ENCODE measurements at regions not wholly inside any gene's neighbourhood (a gene's known extent, or its start where the extent isn't known, plus 50 kb on each side); places are given as distances from the start of the nearest gene placed in this dataset.

GRCh38 chr6:113276601-113277000 is 580.5 kb upstream of the MARCKS start:
- no peaks in the 10 kb centered on the region for H3K36me3 Mint-ChIP-seq
- peaks cover 8% of the 10 kb centered on the region for H3K4me1 Mint-ChIP-seq (ENCODE audit: unreplicated experiment)
- no peak overlapping the region for H3K27ac Mint-ChIP-seq
- peaks cover 14% of the 10 kb centered on the region for H3K9me3 Mint-ChIP-seq
- no peak for DNase-seq (ENCODE audit: extremely low spot score, unreplicated experiment)
- no peak overlapping the region for H3K4me3 Mint-ChIP-seq
- TF ChIP-seq, protein P1, sequence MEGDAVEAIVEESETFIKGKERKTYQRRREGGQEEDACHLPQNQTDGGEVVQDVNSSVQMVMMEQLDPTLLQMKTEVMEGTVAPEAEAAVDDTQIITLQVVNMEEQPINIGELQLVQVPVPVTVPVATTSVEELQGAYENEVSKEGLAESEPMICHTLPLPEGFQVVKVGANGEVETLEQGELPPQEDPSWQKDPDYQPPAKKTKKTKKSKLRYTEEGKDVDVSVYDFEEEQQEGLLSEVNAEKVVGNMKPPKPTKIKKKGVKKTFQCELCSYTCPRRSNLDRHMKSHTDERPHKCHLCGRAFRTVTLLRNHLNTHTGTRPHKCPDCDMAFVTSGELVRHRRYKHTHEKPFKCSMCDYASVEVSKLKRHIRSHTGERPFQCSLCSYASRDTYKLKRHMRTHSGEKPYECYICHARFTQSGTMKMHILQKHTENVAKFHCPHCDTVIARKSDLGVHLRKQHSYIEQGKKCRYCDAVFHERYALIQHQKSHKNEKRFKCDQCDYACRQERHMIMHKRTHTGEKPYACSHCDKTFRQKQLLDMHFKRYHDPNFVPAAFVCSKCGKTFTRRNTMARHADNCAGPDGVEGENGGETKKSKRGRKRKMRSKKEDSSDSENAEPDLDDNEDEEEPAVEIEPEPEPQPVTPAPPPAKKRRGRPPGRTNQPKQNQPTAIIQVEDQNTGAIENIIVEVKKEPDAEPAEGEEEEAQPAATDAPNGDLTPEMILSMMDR (conservative IDR thresholded peaks at IDR 0.05): no peak
- no peaks in the 10 kb centered on the region for H3K27me3 Mint-ChIP-seq

DNA sequence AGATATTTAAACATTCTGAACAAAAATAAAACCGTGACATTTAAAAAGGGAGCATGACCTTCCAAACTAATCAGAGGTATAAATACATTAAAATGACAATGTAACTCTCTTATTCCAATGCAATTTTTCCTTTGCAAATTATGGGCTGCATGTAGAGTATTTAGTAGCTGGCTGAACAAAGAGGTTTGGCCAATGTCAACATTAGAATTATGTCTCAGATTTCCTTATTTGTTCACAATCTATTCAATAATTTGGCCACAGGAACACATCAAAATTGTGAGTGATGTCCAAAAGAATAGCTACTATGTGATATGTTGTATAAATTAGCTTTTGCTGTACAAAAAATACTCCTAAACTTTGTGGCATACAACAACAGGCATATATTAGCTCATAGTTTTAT is 580.0 kb upstream of the MARCKS start:
- Mint-ChIP-seq H3K4me3 (no peak overlapping the region), H3K4me1 (ENCODE audit: unreplicated experiment) (peaks cover 8% of the 10 kb centered on the region)

GRCh38 chr6:113281014-113281413 is 576.1 kb upstream of the MARCKS start:
- Mint-ChIP-seq H3K4me1 (ENCODE audit: unreplicated experiment) (peaks cover 8% of the 10 kb centered on the region), H3K36me3 (no peaks in the 10 kb centered on the region), H3K27ac (no peak overlapping the region), H3K4me3 (no peak overlapping the region), H3K9me3 (peaks cover 11% of the 10 kb centered on the region), H3K27me3 (no peaks in the 10 kb centered on the region)
- TF ChIP-seq, protein P1 (conservative IDR thresholded peaks at IDR 0.05): no peak
- DNase-seq (ENCODE audit: extremely low spot score, unreplicated experiment): no peak

More for the DNA sequence above, 580.0 kb upstream of the MARCKS start:
- Mint-ChIP-seq H3K36me3 (no peaks in the 10 kb centered on the region), H3K27me3 (no peaks in the 10 kb centered on the region), H3K27ac (no peak overlapping the region), H3K9me3 (peaks cover 14% of the 10 kb centered on the region)
- TF ChIP-seq, protein P1 (conservative IDR thresholded peaks at IDR 0.05): no peak
- no peak for DNase-seq (ENCODE audit: extremely low spot score, unreplicated experiment)

GRCh38 chr6:113281431-113281830 is 575.7 kb upstream of the MARCKS start:
- peaks cover 12% of the 10 kb centered on the region for H3K9me3 Mint-ChIP-seq
- TF ChIP-seq, protein P1 (conservative IDR thresholded peaks at IDR 0.05): no peak
- H3K27me3 Mint-ChIP-seq: no peaks in the 10 kb centered on the region
- no peaks in the 10 kb centered on the region for H3K36me3 Mint-ChIP-seq
- H3K4me3 Mint-ChIP-seq: no peak overlapping the region
- DNase-seq (ENCODE audit: extremely low spot score, unreplicated experiment): no peak
- H3K4me1 Mint-ChIP-seq (ENCODE audit: unreplicated experiment): peaks cover 8% of the 10 kb centered on the region
- H3K27ac Mint-ChIP-seq: no peak overlapping the region

- peaks cover 20% of the 10 kb centered on the region for H3K9me3 Mint-ChIP-seq
- H3K27ac Mint-ChIP-seq: no peak overlapping the region
- no peaks in the 10 kb centered on the region for H3K27me3 Mint-ChIP-seq
- H3K4me3 Mint-ChIP-seq: no peak overlapping the region
- H3K4me1 Mint-ChIP-seq (ENCODE audit: unreplicated experiment): no peaks in the 10 kb centered on the region
- no peaks in the 10 kb centered on the region for H3K36me3 Mint-ChIP-seq
- DNase-seq (ENCODE audit: extremely low spot score, unreplicated experiment): no peak
- TF ChIP-seq, protein P1 (conservative IDR thresholded peaks at IDR 0.05): no peak
These were observed 569.7 kb upstream of the MARCKS start for GRCh38 chr6:113287396-113287795.

GRCh38 chr6:113288409-113288808 is 568.7 kb upstream of the MARCKS start:
- no peaks in the 10 kb centered on the region for H3K27me3 Mint-ChIP-seq
- no peak for DNase-seq (ENCODE audit: extremely low spot score, unreplicated experiment)
- peaks cover 6% of the 10 kb centered on the region for H3K4me1 Mint-ChIP-seq (ENCODE audit: unreplicated experiment)
- H3K27ac Mint-ChIP-seq: no peak overlapping the region
- no peak overlapping the region for H3K4me3 Mint-ChIP-seq
- H3K9me3 Mint-ChIP-seq: peaks cover 20% of the 10 kb centered on the region
- no peaks in the 10 kb centered on the region for H3K36me3 Mint-ChIP-seq
- TF ChIP-seq, protein P1 (conservative IDR thresholded peaks at IDR 0.05): no peak
